Endothelial cell (in vitro differentiated cells): ENCODE measurements at regions not wholly inside any gene's neighbourhood (a gene's known extent, or its start where the extent isn't known, plus 50 kb on each side); places are given as distances from the start of the nearest gene placed in this dataset. TPM values are rescaled to one million over a fixed set of nuclear protein-coding genes. Genes with fewer than 3 reads are reported as not detected.

Experiments used
- DNase-seq: peaks from one replicate; pipeline ENCODE4 v3.0.0; 2021; ENCODE audit warnings: low spot score
- H3K27ac Mint-ChIP-seq: one replicate; pipeline ENCODE4 v1.8.0; 2021; ENCODE audit warnings: mixed read lengths, inconsistent platforms; ENCODE audit not compliant: unreplicated experiment
- H3K27me3 Mint-ChIP-seq: one replicate; pipeline ENCODE4 v1.8.0; 2021; ENCODE audit warnings: mild to moderate bottlenecking, moderate library complexity, mixed read lengths, inconsistent platforms; ENCODE audit not compliant: unreplicated experiment
- H3K36me3 Mint-ChIP-seq: one replicate; pipeline ENCODE4 v1.8.0; 2021; ENCODE audit warnings: mild to moderate bottlenecking, low read depth, mixed read lengths, inconsistent platforms; ENCODE audit not compliant: unreplicated experiment
- H3K4me1 Mint-ChIP-seq: one replicate; pipeline ENCODE4 v1.8.0; 2021; ENCODE audit warnings: mild to moderate bottlenecking, mixed read lengths, inconsistent platforms; ENCODE audit not compliant: unreplicated experiment
- H3K4me3 Mint-ChIP-seq: one replicate; pipeline ENCODE4 v1.8.0; 2021; ENCODE audit warnings: mild to moderate bottlenecking, mixed read lengths, inconsistent platforms; ENCODE audit not compliant: unreplicated experiment
- H3K9me3 Mint-ChIP-seq: one replicate; pipeline ENCODE4 v1.8.0; 2021; ENCODE audit warnings: mixed read lengths, inconsistent platforms; ENCODE audit not compliant: unreplicated experiment
- CTCF ChIP-seq: fragments of 200-600 bp; sonication (generic); IDR thresholded peaks from one replicate; pipeline ENCODE4 v1.5.0; 2021; ENCODE audit warnings: antibody characterized with exemption; ENCODE audit not compliant: unreplicated experiment
- microRNA-seq: library from miRNA; unstranded; fragments of <30 nt; microRNA quantifications from one replicate; pipeline ENCODE4, GENCODE V29; 2020; ENCODE audit not compliant: unreplicated experiment

GRCh38 chr13:61477619-61478018 lies 62.0 kb upstream of the PCDH20 start:
- no peak for TF ChIP-seq CTCF
- Mint-ChIP-seq H3K36me3 (no peaks in the 10 kb centered on the region), H3K4me1 (no peaks in the 10 kb centered on the region), H3K9me3 (no peaks in the 10 kb centered on the region), H3K27me3 (no peaks in the 10 kb centered on the region), H3K4me3 (no peak overlapping the region), H3K27ac (no peak overlapping the region)
- no peak for DNase-seq

GRCh38 chr13:61470786-61471185 lies 55.1 kb upstream of the PCDH20 start:
- Mint-ChIP-seq H3K4me1 (no peaks in the 10 kb centered on the region), H3K27me3 (no peaks in the 10 kb centered on the region), H3K9me3 (no peaks in the 10 kb centered on the region), H3K4me3 (no peak overlapping the region), H3K36me3 (no peaks in the 10 kb centered on the region), H3K27ac (no peak overlapping the region)
- TF ChIP-seq CTCF, result no peak
- no peak for DNase-seq

- peak; percentile 27 for DNase-seq
- H3K4me1 Mint-ChIP-seq, result no peaks in the 10 kb centered on the region
- H3K9me3 Mint-ChIP-seq, result no peaks in the 10 kb centered on the region
- H3K27me3 Mint-ChIP-seq, result no peaks in the 10 kb centered on the region
- no peak for TF ChIP-seq CTCF
- no peak overlapping the region for H3K27ac Mint-ChIP-seq
- no peak overlapping the region for H3K4me3 Mint-ChIP-seq
- H3K36me3 Mint-ChIP-seq, result no peaks in the 10 kb centered on the region
Measured at GRCh38 chr13:61466280-61466679, 50.6 kb upstream of the PCDH20 start.

Small RNA genes lying in the stretch of these regions (microRNA-seq; reads per million reads assigned to microRNA genes)
- gene MIR4704 (not detected), gene MIR548X2 (not detected)
